ENCODE measurements at regions not wholly inside any gene's neighbourhood (a gene's known extent, or its start where the extent isn't known, plus 50 kb on each side); places are given as distances from the start of the nearest gene placed in this dataset.
"Not testable (repeated sequence)": the region's sequence is repeated elsewhere in the genome, so short reads cannot be mapped to it uniquely, and the experiment has no call there.

DNA sequence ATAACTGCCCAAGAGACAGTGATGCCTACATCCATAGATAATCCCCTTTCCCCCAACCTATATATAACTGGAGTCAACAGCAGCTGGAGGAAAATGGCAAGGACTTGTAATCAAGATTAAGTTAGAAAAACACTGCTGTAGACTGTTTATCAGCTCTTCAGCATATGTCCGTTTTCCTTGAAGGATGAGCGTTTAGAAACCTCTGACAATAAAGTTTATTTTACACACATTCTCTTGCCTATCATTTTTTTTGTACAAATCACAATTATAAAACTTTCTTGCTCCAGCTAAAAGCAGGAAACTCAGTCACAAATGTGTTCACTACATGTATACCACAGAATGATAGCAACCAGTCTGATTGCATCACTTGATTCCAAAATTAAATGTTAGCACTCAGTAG is 50.8 kb downstream of the PPIAL4G start:
- not testable (repeated sequence) for H3K4me1 ChIP-seq (ENCODE audit: insufficient read depth, low read length); H3K4me3 ChIP-seq (ENCODE audit: low read length); H3K9me3 ChIP-seq (ENCODE audit: low read depth, low read length); H3K27me3 ChIP-seq (ENCODE audit: insufficient read depth, low read length)

GRCh38 chr1:148429856-148430255 is 53.2 kb downstream of the PPIAL4G start:
- H3K27me3 ChIP-seq (ENCODE audit: insufficient read depth, low read length); H3K9me3 ChIP-seq (ENCODE audit: low read depth, low read length); H3K4me3 ChIP-seq (ENCODE audit: low read length): not testable (repeated sequence)
- H3K4me1 ChIP-seq (ENCODE audit: insufficient read depth, low read length) = peaks cover 11% of the 10 kb centered on the region

DNA sequence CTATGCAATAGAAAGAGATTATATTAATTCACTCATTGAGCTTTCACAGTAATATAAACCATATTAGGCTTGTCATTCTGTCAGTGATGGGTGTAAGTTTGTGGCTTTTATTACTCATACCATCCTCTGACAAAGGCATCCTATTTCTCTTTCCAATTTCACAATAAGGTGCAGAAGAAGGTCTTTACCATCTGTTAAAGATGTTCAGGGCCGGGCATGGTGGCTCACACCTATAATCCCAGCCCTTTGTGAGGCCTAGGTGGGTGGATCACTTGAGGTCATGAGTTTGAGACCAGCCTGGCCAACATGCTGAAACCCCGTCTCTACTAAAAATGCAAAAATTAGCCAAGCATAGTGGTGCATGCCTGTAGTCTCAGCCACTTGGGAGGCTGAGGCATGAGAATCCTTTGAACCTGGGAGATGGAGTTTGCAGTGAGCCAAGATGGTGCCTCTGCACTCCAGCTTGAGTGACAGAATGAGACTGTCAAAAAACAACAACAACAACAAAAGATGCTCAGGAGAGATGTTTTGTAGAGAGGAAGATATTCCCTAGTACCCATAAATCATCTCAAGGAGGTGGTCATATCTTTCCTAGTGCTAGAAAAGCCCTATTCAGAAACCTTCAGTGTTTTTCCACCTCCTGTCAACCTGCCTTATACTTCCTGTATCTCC is 56.0 kb downstream of the PPIAL4G start:
- peaks cover 29% of the 10 kb centered on the region for H3K4me1 ChIP-seq (ENCODE audit: insufficient read depth, low read length)
- not testable (repeated sequence) for H3K27me3 ChIP-seq (ENCODE audit: insufficient read depth, low read length); H3K4me3 ChIP-seq (ENCODE audit: low read length); H3K9me3 ChIP-seq (ENCODE audit: low read depth, low read length)

DNA sequence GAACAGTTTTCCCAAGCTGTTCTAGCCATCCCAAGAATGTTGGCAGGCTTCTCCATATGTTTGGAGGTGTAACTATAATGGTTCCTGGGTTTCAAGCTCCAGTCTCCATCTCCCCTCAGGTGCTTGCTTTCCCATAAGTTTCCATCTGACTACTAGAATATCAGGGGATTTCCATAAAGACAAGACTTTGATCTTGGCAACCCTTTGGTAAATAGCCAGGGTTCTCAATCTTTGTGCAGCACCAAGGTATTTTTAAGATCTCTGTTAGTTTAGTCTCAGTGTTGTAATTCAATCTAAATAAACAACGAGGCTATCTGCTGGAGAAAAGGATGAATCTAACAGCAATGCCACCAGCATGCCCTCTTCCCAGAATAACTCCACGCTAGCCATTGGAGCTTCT is 56.7 kb downstream of the PPIAL4G start:
- peaks cover 29% of the 10 kb centered on the region for H3K4me1 ChIP-seq (ENCODE audit: insufficient read depth, low read length)
- not testable (repeated sequence) for H3K27me3 ChIP-seq (ENCODE audit: insufficient read depth, low read length); H3K9me3 ChIP-seq (ENCODE audit: low read depth, low read length); H3K4me3 ChIP-seq (ENCODE audit: low read length)

- not testable (repeated sequence) for H3K4me3 ChIP-seq (ENCODE audit: low read length); H3K27me3 ChIP-seq (ENCODE audit: insufficient read depth, low read length); H3K9me3 ChIP-seq (ENCODE audit: low read depth, low read length)
- peaks cover 29% of the 10 kb centered on the region for H3K4me1 ChIP-seq (ENCODE audit: insufficient read depth, low read length)
These were observed 58.7 kb downstream of the PPIAL4G start for GRCh38 chr1:148424143-148425003.

DNA sequence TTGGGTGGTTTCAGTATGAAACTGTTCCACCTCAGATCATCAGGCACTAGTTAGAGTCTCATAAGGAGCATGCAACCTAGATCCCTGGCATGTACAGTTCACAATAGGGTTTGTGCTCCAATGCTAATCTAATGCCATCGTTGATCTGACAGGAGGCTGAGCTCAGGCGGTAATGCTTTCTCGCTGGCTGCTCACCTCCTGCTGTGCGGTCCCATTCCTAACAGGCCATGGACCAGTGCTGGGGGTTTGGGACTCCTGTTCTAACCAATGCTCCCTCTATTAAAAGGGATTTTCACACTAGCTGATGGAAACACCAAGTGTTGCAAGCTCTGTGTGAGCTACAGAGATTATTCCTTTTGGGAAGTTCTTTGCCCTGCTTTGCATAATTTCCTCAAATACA is 60.2 kb downstream of the PPIAL4G start:
- H3K9me3 ChIP-seq (ENCODE audit: low read depth, low read length); H3K27me3 ChIP-seq (ENCODE audit: insufficient read depth, low read length); H3K4me3 ChIP-seq (ENCODE audit: low read length): not testable (repeated sequence)
- H3K4me1 ChIP-seq (ENCODE audit: insufficient read depth, low read length) = peaks cover 29% of the 10 kb centered on the region

- not testable (repeated sequence) for H3K4me3 ChIP-seq (ENCODE audit: low read length); H3K9me3 ChIP-seq (ENCODE audit: low read depth, low read length); H3K27me3 ChIP-seq (ENCODE audit: insufficient read depth, low read length); H3K4me1 ChIP-seq (ENCODE audit: insufficient read depth, low read length)
These were observed 65.9 kb downstream of the PPIAL4G start for GRCh38 chr1:148417241-148417640.

- H3K4me1 ChIP-seq (ENCODE audit: insufficient read depth, low read length); H3K27me3 ChIP-seq (ENCODE audit: insufficient read depth, low read length); H3K9me3 ChIP-seq (ENCODE audit: low read depth, low read length); H3K4me3 ChIP-seq (ENCODE audit: low read length): not testable (repeated sequence)
These were observed 69.7 kb downstream of the PPIAL4G start for GRCh38 chr1:148413385-148413784.

DNA sequence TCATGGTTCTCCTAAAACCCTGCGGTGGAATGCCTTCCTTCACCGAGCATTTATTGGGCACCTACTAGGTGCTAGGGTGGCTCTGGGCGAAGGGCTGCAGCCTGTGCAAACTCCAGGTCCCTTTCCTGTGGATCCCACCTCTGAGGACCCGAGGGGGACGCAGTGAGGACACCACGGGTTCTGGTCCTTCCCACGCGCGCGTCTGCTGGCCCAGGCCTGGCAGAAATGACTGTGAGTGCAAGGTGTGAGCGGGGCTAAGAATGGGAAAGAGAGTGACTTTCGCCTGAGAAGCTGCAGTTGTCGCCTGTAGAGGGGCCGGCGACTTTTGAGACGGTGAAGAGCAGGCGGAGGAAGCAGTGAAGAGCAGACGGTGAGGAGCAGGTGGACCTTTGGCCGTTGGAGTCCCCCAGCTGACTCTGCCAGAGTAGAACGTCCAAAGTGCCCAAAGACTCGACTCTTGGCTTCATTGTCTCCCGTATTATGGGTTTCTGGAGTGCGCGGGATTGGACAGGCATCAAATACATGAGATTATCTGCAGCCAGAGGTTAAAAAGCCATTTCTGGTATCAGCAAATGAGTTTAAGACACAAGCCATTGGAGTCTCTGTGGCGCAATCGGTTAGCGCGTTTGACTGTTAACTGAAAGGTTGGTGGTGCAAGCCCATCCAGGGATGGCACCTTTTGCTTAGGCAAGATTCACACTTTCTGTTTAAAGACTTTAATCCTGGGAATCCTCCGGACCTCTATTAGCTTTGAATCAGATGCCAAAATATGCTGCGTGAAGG is 78.1 kb downstream of the PPIAL4G start:
- not testable (repeated sequence) for H3K9me3 ChIP-seq (ENCODE audit: low read depth, low read length); H3K27me3 ChIP-seq (ENCODE audit: insufficient read depth, low read length); H3K4me3 ChIP-seq (ENCODE audit: low read length)

GRCh38 chr1:148403925-148404324 is 79.2 kb downstream of the PPIAL4G start:
- not testable (repeated sequence) for H3K4me3 ChIP-seq (ENCODE audit: low read length); H3K27me3 ChIP-seq (ENCODE audit: insufficient read depth, low read length); H3K9me3 ChIP-seq (ENCODE audit: low read depth, low read length)
- H3K4me1 ChIP-seq (ENCODE audit: insufficient read depth, low read length) = peaks cover 15% of the 10 kb centered on the region

More for the DNA sequence above, 78.1 kb downstream of the PPIAL4G start:
- H3K4me1 ChIP-seq (ENCODE audit: insufficient read depth, low read length) = peaks cover 15% of the 10 kb centered on the region

- H3K27me3 ChIP-seq (ENCODE audit: insufficient read depth, low read length); H3K9me3 ChIP-seq (ENCODE audit: low read depth, low read length): not testable (repeated sequence)
- Histone ChIP-seq H3K4me1 (ENCODE audit: insufficient read depth, low read length) (peaks cover 15% of the 10 kb centered on the region), H3K4me3 (ENCODE audit: low read length) (peak overlapping the region; percentile 73)
These were observed 80.0 kb downstream of the PPIAL4G start for GRCh38 chr1:148403085-148403456.

DNA sequence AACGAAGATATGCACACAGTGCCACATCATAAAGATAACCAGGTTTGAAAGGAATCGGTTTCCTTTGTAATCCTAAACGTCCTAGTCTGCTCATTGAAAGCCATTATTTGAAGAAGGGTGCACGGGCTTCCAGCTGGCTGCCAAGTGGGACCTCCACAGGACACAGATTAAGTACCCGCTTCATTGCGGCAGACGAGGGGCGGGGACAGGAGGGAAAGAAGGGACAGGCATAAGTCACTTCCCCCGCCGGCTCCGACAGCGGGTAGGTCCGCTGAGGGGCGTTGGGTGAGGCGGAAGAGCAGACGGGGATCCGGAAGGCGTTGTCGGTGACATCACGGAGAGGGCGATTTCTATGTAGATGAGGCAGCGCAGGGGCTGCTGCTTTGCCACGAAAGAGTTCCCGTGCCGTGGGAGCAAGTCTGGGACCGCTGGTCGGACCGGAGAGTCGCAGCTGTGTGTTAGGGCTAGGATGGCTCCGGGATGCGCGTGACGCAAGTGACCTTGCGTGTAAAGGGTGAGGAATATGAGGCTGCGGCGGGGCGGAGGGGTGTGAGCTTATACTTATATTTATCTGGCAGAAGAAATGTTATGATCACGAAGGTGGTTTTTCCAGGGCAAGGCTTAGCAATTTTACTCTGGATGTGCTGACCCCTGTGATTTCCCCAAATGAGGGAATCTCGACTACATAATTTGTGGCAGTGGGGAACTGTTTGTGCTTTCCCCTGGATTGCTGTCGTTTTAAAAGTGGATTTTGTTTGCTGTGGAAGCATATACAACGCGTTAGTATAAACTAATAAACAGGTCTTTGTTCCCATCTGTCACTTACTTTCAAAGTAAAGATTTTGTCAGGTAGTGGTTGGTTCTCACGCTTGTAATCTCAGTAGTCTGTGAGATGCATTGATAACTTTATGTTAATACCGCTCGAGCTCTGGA is 80.7 kb downstream of the PPIAL4G start:
- peak overlapping the region; percentile 73 for H3K4me3 ChIP-seq (ENCODE audit: low read length)
- H3K27me3 ChIP-seq (ENCODE audit: insufficient read depth, low read length); H3K9me3 ChIP-seq (ENCODE audit: low read depth, low read length): not testable (repeated sequence)
- H3K4me1 ChIP-seq (ENCODE audit: insufficient read depth, low read length) = peaks cover 20% of the 10 kb centered on the region

DNA sequence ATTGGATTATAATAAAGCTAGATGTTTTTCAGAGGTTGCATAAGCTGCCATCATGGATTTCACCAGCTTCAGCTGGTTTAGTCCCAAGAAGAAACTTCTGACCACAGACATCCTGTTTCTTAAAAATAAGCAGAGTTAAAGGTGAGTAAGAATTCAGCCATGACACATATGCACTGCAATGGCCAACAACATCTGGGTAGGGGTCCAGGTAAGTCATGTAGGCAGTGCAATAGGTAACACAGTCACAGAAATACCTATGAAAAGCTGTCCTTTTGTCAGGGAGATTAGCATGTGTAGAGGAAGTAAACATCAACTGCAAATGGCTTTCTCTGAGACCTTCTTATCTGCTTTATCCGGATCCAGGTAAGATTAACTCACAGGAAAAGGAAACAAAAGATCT is 85.6 kb downstream of the PPIAL4G start:
- H3K4me1 ChIP-seq (ENCODE audit: insufficient read depth, low read length) = peaks cover 16% of the 10 kb centered on the region
- not testable (repeated sequence) for H3K4me3 ChIP-seq (ENCODE audit: low read length); H3K27me3 ChIP-seq (ENCODE audit: insufficient read depth, low read length); H3K9me3 ChIP-seq (ENCODE audit: low read depth, low read length)

DNA sequence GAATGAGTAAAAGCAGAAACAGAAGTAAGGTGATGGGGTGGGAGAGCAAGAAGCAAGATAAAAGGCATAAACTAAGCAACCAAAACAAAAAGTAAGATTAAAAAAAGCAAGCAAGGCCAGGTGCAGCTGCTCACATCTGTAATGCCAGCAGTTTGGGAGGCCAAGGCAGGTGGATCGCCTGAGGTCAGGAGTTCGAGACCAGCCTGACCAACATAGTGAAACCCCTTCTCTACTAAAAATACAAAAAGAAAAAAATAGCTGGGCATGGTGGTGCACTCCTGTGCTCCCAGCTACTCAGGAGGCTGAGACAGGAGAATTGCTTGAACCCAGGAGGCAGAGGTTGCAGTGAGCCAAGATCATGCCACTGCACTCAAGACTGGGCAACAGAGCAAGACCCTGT is 90.6 kb downstream of the PPIAL4G start:
- not testable (repeated sequence) for H3K9me3 ChIP-seq (ENCODE audit: low read depth, low read length); H3K27me3 ChIP-seq (ENCODE audit: insufficient read depth, low read length); H3K4me3 ChIP-seq (ENCODE audit: low read length)
- H3K4me1 ChIP-seq (ENCODE audit: insufficient read depth, low read length) = peaks cover 17% of the 10 kb centered on the region

DNA sequence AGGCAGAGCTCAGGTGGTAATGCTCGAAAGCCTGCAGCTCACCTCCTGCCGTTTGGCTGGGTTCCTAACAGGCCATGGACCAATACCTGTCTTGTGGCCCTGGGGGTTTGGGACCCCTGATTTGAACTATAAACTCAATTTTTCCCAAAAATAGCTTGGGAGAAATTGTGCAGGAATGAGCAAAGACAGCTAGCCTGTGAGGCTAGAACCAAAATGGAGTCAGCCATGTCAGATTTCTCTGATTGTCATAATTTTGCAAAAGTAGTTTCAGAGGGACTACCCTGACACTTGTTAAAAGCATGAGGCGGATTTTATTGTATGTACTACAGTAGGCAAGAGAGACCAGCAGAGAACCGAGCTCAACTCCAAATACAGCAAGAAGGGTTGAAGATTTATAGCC is 91.8 kb downstream of the PPIAL4G start:
- not testable (repeated sequence) for H3K9me3 ChIP-seq (ENCODE audit: low read depth, low read length); H3K27me3 ChIP-seq (ENCODE audit: insufficient read depth, low read length); H3K4me3 ChIP-seq (ENCODE audit: low read length)
- H3K4me1 ChIP-seq (ENCODE audit: insufficient read depth, low read length) = peaks cover 15% of the 10 kb centered on the region
